SH-SY5Y (cell line): ENCODE measurements at regions not wholly inside any gene's neighbourhood (a gene's known extent, or its start where the extent isn't known, plus 50 kb on each side); places are given as distances from the start of the nearest gene placed in this dataset.

Experiments used
- GATA2 ChIP-seq: IDR thresholded peaks from 2 replicates; pipeline ENCODE4 v1.6.1; 2011; ENCODE audit warnings: mild to moderate bottlenecking, low read depth, low read length
- GATA3 ChIP-seq: IDR thresholded peaks from 2 replicates; pipeline ENCODE4 v1.6.1; 2011; ENCODE audit warnings: low read depth, mild to moderate bottlenecking, low read length, moderate library complexity

DNA sequence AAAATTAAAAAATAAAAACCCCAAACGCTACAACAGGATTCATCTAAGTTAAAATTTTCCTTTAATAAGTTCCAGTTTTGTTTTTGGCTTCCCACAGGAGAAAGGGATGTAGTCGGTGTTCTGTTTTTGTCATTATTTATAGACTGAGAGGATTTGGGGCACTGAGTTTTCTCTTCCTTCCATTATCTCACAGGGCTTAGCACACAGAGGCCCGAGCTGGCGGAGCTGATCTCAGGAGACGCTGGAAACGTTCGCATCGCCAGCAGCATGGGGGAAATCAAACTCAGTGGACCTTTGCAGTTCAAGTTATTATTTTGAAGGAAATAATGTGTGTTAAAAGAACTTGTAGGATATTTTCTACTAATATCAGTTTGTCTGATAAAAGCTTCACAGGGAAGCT, 669.7 kb upstream of the SALL3 start:
- TF ChIP-seq GATA2 (no peak), GATA3 (no peak)

DNA sequence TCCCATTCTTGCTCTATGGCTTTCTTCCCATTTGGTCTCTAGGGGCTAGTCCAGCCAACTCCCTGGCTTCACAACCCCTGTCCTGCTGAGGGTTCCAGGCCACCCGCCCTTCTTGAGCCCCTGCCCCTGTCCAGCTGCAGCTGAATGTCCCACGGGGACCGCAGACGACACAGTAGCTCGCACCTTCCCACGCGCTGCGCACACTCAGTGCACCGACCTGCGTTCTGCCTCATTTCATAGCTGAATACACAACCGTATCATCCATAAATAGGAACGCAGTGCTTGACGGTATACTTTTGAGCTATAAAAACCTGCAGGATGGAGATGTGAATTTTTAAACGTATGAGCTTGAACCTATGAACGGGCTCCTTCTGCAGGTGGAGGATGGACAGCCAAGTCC, 660.4 kb upstream of the SALL3 start:
- TF ChIP-seq GATA3 (no peak), GATA2 (no peak)

DNA sequence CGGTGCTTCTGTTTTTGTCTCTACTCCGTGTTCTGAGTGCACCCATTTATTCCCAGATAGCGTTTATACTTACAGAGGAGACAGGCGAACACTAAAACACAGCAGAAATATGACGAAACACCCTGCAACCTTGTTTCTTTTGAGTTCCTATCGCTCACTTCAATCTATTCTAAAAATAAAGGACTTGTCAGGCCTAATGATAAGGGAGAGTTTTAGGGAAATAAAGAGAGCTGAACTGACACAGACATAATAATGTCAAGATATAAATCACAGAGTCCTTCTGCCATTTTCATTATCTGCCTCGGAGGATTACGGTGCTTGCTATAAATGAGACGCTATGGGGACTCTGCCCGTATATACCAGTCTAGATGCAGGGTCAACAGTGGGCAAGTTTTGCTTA, 659.7 kb upstream of the SALL3 start:
- TF ChIP-seq GATA2 (no peak), GATA3 (no peak)

DNA sequence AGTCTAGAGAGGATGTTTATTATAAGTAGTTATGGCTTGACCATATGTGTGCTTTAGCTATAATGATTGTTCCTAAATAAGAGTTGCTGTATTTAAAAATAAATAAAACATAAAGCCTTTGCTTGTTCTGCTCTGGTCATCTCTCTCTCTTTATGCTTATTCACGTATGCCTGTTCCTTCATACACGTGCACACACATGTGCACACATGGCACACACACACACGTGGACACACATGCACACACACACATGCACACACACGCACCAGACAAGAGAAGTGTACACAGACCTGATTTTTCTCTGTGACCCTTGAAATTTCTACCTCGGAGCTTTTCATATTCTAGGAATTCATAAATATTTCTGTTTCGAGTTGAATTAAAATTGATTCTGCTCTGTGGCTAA, 658.2 kb upstream of the SALL3 start:
- TF ChIP-seq GATA3 (no peak), GATA2 (no peak)

DNA sequence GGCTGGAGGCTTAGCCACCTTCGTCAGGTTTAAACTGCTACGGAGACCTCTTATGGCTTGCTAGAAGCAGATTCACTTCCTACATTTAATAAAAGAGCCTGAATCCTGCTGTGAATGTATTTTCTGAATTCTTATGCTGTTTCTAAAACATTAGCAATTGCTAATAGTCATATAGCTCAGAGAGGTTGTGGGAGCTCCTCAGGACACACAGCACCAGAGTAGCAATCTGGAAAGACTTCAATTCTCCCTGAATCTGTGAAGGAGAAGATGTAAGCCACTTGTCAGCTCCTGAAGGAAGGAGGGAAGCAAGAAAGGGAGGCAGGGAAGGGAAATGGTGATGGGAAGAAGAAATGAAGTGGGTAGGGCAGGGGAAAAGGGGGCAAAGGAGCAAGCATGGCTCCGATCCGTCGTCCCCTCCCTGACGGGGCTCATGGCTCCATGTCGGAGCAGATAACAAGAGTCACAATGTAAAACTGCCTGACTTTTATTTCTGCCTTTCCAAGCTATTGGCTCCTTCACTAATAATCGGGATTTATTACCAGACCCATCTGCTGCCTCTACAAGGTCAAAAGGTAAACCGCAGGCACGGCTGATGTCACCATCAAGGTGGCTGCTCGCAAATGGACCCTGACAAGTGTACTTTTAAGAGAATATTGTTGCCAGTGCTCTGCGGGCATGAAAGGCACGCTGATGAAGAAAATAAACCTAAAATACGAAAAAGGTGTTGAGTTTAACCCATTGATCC, 656.0 kb upstream of the SALL3 start:
- TF ChIP-seq GATA3 (no peak), GATA2 (no peak)

DNA sequence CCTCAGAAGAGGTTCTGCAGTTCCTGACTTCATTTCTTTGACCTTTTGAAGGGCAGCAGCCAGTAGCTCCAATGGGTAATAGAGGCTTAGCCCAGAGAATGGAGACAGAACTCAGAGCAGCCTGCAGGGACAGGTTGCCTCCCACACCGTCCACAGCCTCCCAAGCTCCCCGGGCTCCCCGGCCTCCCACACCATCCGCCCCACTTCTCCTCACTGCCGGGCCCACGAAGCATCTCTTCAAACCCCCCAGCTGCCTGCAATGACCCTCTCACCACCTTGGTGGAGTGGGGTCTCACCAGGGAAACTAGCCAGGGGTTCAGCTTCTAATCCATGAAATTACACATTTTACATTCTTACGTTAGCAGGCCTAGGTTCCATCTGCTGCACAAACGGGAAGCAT, 652.0 kb upstream of the SALL3 start:
- no peak for TF ChIP-seq GATA3
- TF ChIP-seq GATA2: no peak

DNA sequence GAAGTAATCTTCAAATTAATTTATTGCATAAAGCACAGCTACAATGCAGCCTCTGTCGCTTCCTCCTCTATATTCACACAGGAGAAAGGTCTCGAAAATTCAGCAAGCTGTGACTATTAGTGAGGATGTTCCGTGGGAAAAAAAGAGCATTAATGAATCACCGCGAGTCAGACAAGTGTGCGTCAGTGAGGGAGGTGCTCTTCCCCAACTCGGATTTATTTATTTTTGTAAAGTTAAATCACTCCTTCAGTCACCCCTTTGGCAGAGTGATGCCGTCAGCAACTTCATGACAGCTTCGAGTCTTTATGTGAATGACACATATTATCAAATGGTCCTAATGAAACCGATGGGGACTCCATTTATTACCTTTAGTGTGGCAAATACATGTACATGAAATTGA, 648.9 kb upstream of the SALL3 start:
- TF ChIP-seq GATA3: no peak
- no peak for TF ChIP-seq GATA2

DNA sequence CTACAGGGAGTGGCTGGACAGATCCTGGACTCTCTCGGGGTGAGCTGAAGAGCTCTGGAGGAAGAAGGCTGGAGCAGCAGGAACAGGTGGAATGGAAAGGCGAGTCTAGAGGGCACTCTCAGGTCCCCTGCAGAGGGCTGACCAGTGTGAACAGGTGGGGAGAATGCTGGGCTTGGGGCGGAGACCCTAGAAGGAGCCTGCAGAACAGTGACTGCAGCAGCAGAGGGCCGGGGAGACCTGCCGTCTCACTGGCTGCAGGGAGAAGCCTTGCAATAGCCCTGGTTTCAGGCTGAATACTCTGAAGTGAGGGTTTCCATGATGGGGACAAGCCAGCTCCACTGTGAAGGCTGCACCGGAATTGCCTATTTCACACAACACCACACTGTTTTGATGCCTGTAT, 626.7 kb upstream of the SALL3 start:
- TF ChIP-seq GATA3: no peak
- TF ChIP-seq GATA2: no peak

DNA sequence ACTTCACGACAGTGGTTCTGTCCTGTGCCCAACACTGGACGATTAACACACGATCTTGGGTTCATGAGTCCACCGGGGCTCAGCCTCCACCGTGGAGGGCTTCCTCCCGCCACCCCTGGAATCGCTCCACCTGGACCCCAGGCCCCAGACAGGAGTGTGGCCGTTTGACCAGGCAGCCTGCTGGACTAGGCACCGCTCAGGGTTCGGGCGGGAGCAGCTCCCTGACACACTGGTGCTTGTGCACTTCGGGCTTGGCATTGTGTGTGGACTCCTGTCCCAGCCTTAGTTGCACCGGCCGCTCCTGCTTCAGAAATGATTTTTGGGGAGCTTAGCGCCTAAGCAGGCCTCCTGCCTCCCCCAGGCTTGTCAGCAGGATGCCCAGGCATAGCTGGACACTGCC, 617.4 kb upstream of the SALL3 start:
- no peak for TF ChIP-seq GATA2
- TF ChIP-seq GATA3: no peak

DNA sequence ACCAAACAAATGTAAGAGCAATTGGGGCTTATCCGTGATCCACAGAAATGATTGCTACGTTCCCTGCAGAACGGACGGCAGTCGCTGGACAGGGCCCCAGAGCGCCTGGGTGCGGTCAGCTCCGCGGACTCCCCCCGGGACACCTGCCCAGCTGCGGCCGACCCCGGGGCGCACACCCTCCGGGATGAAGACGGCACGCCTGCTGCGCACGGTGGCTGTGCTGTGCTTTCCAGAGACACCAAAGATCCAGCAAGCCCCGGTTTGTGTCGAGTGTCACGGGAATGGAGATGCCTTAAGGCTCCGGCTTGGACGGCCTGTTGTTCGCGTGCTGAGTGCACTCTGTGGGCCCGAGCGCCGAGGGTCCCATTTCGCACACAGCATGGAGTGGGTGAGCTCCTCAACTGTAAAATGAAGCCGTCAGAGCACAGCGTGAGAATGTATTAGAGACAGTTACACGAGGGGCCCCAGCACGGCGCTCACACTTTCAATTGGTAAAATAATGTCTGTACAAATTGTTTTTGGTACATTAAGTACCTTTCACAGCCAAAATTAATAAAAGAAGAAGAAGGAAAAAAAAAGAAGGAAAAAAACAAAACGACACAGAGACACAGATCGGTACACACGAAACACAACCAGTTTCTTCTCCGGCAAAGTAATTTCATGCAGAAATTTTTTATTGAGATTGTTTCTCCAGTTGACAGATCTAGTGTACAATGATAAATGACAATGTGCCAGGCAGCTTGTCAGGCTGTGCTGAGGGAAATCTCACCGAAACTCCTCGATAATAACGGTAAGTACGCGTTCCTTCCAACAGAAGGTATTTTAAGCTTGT, 615.8 kb upstream of the SALL3 start:
- TF ChIP-seq GATA3: no peak
- no peak for TF ChIP-seq GATA2

DNA sequence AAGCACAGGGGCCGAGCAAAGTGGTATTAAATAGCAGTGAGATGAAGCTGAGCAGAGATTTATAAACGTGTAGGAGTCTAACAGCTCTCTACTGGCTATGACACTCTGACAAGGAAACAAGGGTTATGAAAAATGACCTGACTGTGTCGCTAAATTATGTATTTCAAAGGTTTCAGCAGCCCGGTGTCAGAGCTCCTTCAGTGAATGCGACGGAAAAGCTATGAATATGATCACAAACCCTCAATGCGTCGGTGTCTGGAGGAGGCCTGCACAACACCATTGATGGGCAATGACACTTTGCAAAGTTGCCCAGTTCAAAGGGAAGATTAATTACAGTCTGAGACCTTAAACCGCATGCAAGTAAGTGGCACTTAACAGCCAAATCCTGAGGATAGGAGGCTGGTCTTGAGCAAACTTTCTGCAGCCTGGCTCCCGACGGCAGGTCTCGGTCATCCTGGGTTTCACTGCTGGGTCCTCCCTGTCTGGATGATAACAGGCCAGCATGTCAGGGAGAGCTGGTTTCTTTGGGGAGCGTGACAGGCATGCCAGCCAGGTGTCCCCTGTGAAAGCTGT, 615.1 kb upstream of the SALL3 start:
- TF ChIP-seq GATA2 (no peak), GATA3 (no peak)

DNA sequence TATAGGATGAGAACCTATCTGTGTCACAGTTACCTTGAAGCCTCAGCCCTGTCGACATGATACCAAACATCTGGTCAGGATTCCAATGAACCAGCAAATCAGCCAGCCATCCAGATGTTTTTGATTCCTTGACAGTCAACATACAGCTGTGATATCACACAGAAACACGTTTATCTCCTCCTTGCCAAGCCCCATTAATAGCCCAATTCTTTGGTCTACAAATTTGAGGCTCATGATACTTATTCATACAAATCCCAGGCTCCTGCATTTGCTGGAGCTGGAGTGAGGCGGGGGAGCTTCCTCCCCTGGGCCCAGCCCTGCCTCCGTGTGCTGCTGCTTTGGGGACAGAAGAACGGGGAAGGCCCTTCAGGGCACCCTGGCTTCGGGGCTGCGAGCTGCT, 611.6 kb upstream of the SALL3 start:
- TF ChIP-seq GATA3: no peak
- no peak for TF ChIP-seq GATA2

DNA sequence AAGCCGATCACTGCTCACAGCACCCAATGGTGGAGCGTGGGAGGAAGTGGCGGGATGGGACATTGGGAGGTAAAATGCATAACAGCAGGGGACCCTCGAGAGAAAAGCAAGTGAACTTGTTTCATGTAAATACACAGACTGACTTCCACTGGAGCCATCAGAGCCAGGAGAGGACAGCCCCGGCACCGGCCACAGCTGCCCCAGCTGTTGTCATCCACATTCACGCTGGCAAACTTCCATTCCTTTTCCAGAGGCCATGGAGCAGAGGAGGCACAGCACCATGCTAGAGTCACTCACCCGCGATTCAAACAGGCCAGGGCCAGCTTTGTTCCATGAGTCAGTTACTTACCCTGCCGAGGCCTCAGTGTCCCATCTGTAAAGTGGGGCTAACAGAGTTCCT, 610.9 kb upstream of the SALL3 start:
- TF ChIP-seq GATA2 (no peak), GATA3 (no peak)

DNA sequence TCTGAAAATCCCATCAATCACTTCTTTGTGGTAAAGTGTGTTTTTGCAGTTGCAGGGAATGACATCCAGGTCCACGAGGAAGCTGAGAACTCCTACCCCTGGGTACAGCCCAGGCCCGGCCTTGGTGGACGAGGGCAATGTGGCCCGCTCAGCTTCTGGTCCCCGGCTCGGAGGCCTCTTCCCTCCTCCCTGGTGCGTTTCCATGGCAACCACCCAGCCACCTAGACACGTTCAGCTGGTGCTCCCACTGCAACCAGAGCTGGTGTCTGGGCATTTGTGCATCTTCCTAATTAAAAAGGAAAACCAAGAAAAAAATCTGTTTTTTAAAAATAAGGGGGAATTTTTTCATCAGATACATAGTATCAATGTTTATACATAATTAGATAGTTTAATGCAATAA, 603.6 kb upstream of the SALL3 start:
- TF ChIP-seq GATA3: no peak
- TF ChIP-seq GATA2: no peak

DNA sequence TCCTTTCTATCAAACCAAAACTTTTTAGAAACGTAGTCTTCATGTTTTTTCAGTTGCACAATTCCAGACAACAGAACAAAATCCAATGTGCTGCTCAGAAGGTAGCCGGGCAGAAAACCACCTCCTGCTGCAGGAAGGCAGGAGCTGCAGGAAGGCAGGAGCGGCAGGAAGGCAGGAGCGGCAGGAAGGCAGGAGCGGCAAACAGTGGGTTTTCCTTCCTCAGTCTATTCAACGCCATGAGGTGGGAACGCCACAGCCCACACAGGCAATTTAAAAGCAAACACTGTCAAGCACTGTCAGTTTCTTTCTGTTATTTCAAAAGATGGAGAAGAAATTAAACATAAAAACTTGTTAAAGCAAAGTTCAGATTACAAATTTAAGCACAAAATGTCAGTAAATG, 601.2 kb upstream of the SALL3 start:
- TF ChIP-seq GATA2 (no peak), GATA3 (no peak)
